Esophagus (tissue), 2 donors: ENCODE measurements at regions not wholly inside any gene's neighbourhood (a gene's known extent, or its start where the extent isn't known, plus 50 kb on each side); places are given as distances from the start of the nearest gene placed in this dataset.

ENCODE experiments used
- H3K27ac ChIP-seq, 2 donors: one replicate each; pipeline ENCODE4 v1.5.1; 2013; ENCODE audit warnings: low read depth in 2 of 2, mild to moderate bottlenecking in 2 of 2, inconsistent platforms in 1 of 2, low read length in 1 of 2, moderate library complexity in 1 of 2
- H3K27me3 ChIP-seq, 2 donors: one replicate each; pipeline ENCODE4 v1.6.1; 2013; ENCODE audit warnings: low read length in 2 of 2, control low read depth in 1 of 2, mild to moderate bottlenecking in 1 of 2; ENCODE audit not compliant: insufficient read depth in 2 of 2, control insufficient read depth in 1 of 2
- H3K36me3 ChIP-seq, 2 donors: one replicate each; pipeline ENCODE4 v1.6.1; 2013; ENCODE audit warnings: low read length in 1 of 2; ENCODE audit not compliant: control insufficient read depth in 2 of 2, insufficient read depth in 2 of 2
- H3K4me1 ChIP-seq, 2 donors: one replicate each; pipeline ENCODE4 v1.6.1; 2013; ENCODE audit warnings: low read length in 1 of 2; ENCODE audit not compliant: control insufficient read depth in 2 of 2, insufficient read depth in 2 of 2
- H3K4me3 ChIP-seq, 2 donors: one replicate each; pipeline ENCODE4 v1.5.1; 2013; ENCODE audit warnings: low read length in 2 of 2, mild to moderate bottlenecking in 2 of 2, low read depth in 1 of 2, moderate library complexity in 1 of 2
- H3K9me3 ChIP-seq, 2 donors: one replicate each; pipeline ENCODE4 v1.6.1; 2013; ENCODE audit warnings: mild to moderate bottlenecking in 2 of 2, low read depth in 1 of 2, low read length in 1 of 2, moderate library complexity in 1 of 2; ENCODE audit not compliant: control insufficient read depth in 2 of 2, insufficient read depth in 1 of 2
- WGBS, 2 donors: extraction: QIAGEN DNeasy Blood & Tissue Kit; methylation state at CpG; one replicate each; pipeline ENCODE4 v1.1.7; 2013; 5-methylcytosine and 5-hydroxymethylcytosine counted together
- donor health status: healthy with polysubstance abuse.
- donor health status: Bipolar disorder and iron deficiency.

DNA sequence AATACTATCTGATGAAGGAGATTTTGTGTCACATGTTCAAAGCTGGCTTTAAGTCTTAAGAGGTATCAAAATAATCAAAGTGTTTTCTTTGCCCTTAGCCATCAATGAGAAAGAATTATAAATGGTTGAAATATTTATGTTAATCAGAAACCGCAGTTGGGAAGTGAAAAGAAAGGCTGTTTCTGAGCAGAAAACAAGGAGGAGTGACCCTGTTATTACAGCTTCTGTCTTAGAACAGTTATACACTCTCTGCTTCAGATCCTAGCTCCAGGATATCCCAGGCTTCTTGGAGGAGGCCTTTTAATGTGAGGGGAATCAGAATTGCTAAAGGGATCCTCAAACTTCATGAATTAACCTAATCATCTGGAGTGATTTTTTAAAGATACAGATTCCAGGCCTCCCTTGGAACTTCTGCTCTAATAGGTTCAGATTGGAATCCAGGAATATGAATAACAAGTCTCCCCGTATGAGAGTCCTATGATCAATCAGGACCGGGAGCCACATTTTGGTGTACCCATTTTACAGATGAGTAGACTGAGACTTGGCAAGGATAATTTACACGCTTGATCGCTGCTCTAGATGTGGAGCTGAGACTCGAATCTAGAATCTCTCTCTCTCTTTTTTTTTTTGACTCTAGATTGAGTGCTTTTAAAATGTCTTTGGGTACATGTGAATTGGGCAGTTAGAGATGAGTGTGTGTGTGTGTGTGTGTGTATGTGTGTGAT is 50.8 kb upstream of the JAG1 start:
- no peak overlapping the region for H3K4me3 ChIP-seq
- 91 to 96% methylated on average over 6 of the region's 6 CpGs for WGBS, 2 donors
- no peaks in the 10 kb centered on the region for H3K9me3 ChIP-seq
- H3K27ac ChIP-seq, result no peak overlapping the region
- H3K4me1 ChIP-seq, result no peaks in the 10 kb centered on the region
- no peaks in the 10 kb centered on the region for H3K36me3 ChIP-seq
- no peaks in the 10 kb centered on the region for H3K27me3 ChIP-seq

- H3K27me3 ChIP-seq, result no peaks in the 10 kb centered on the region
- H3K9me3 ChIP-seq, result no peaks in the 10 kb centered on the region
- peaks cover 0 to 2% of the 10 kb centered on the region in 2 donors for H3K4me1 ChIP-seq
- 79% methylated on average over 8 of the region's 8 CpGs for WGBS, 2 donors
- H3K27ac ChIP-seq, result no peak overlapping the region
- H3K4me3 ChIP-seq, result no peak overlapping the region
- no peaks in the 10 kb centered on the region for H3K36me3 ChIP-seq
Observed at GRCh38 chr20:10728873-10729670, 55.3 kb upstream of the JAG1 start.

GRCh38 chr20:10729785-10730184 is 56.0 kb upstream of the JAG1 start:
- H3K4me3 ChIP-seq, result no peak overlapping the region
- peaks cover 0 to 2% of the 10 kb centered on the region in 2 donors for H3K4me1 ChIP-seq
- no peak overlapping the region for H3K27ac ChIP-seq
- no peaks in the 10 kb centered on the region for H3K36me3 ChIP-seq
- H3K9me3 ChIP-seq, result no peaks in the 10 kb centered on the region
- no peaks in the 10 kb centered on the region for H3K27me3 ChIP-seq

- Histone ChIP-seq H3K27ac (no peak overlapping the region), H3K4me3 (no peak overlapping the region), H3K27me3 (no peaks in the 10 kb centered on the region), H3K4me1 (peaks cover 0 to 2% of the 10 kb centered on the region in 2 donors), H3K9me3 (no peaks in the 10 kb centered on the region), H3K36me3 (no peaks in the 10 kb centered on the region)
- WGBS, 2 donors, result 97 to 98% methylated on average over 1 of the region's 1 CpG
Observed at GRCh38 chr20:10730629-10731183, 56.9 kb upstream of the JAG1 start.

- WGBS, 2 donors, result 24 to 48% methylated on average over 6 of the region's 6 CpGs
- H3K4me3 ChIP-seq, result no peak overlapping the region
- H3K9me3 ChIP-seq, result no peaks in the 10 kb centered on the region
- no peak overlapping the region for H3K27ac ChIP-seq
- H3K27me3 ChIP-seq, result no peaks in the 10 kb centered on the region
- H3K36me3 ChIP-seq, result no peaks in the 10 kb centered on the region
- H3K4me1 ChIP-seq, result peaks cover 0 to 2% of the 10 kb centered on the region in 2 donors
Observed at GRCh38 chr20:10731190-10731965, 57.6 kb upstream of the JAG1 start.

DNA sequence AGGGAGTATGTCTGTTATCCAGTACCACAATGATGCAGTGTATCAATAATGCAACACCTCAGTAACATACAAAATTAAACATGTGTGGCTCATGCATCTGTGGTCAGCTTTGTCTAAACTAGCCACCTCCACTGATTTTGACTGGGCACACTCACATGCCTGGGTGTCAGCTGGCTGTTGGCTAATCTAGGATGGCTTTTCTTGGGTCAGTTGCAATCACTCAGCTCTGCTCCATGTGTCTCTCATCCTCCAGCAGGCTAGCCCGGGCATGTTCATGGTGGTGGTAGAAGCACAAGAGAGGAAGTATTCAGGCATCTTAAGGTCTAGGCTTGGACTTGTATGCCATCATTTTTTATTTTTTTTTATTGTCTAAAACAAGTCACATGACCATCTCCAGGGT is 59.3 kb upstream of the JAG1 start:
- H3K27me3 ChIP-seq, result no peaks in the 10 kb centered on the region
- no peaks in the 10 kb centered on the region for H3K9me3 ChIP-seq
- WGBS, 2 donors, result 93 to 97% methylated on average over 1 of the region's 1 CpG
- no peak overlapping the region for H3K4me3 ChIP-seq
- H3K4me1 ChIP-seq, result peaks cover 0 to 2% of the 10 kb centered on the region in 2 donors
- H3K36me3 ChIP-seq, result no peaks in the 10 kb centered on the region
- no peak overlapping the region for H3K27ac ChIP-seq

- Histone ChIP-seq H3K4me3 (no peak overlapping the region), H3K27me3 (no peaks in the 10 kb centered on the region), H3K27ac (peak overlapping the region in 1 of 2 donors; percentile 29), H3K36me3 (no peaks in the 10 kb centered on the region), H3K9me3 (no peaks in the 10 kb centered on the region), H3K4me1 (peaks cover 0 to 2% of the 10 kb centered on the region in 2 donors)
- 71 to 72% methylated on average over 14 of the region's 14 CpGs for WGBS, 2 donors
Observed at GRCh38 chr20:10735195-10735949, 61.6 kb upstream of the JAG1 start.

GRCh38 chr20:10739134-10739533 is 65.3 kb upstream of the JAG1 start:
- WGBS, 2 donors, result 23 to 33% methylated on average over 1 of the region's 1 CpG
- Histone ChIP-seq H3K4me3 (peak overlapping the region in 1 of 2 donors; percentile 24), H3K27ac (peak overlapping the region; percentile 80)

DNA sequence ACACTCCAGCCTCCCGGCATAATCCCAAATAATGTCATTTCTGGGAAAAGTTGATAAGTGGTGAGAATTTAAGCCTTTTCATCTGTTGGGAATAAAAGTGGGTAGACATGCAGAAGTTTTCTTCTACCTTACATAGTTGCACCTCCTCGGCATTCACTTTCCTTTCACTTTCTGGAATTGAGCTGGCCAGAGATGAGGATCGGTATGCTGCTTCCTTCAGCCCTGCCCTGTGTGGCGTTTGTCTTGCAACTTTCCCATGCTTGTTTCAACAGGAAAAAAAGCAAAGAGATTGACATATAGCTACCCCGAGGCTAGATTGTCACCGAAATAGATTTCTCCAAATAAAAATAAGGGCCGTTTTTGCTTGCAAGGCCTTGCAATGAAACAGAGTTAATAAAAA is 65.8 kb upstream of the JAG1 start:
- Histone ChIP-seq H3K4me3 (peak overlapping the region in 1 of 2 donors; percentile 24), H3K9me3 (no peaks in the 10 kb centered on the region), H3K27ac (peak overlapping the region; percentile 80), H3K4me1 (no peaks in the 10 kb centered on the region), H3K27me3 (no peaks in the 10 kb centered on the region), H3K36me3 (no peaks in the 10 kb centered on the region)
- 21 to 28% methylated on average over 7 of the region's 7 CpGs for WGBS, 2 donors

More at GRCh38 chr20:10739134-10739533, 65.3 kb upstream of the JAG1 start:
- Histone ChIP-seq H3K27me3 (no peaks in the 10 kb centered on the region), H3K4me1 (no peaks in the 10 kb centered on the region), H3K36me3 (no peaks in the 10 kb centered on the region), H3K9me3 (no peaks in the 10 kb centered on the region)
